Stimulated activated CD4-positive, alpha-beta T cell treated with anti-CD3 and anti-CD28 coated beads, Interleukin-2, amount 100 ng/mL, for 48 hours (primary cell): ENCODE measurements at regions not wholly inside any gene's neighbourhood (a gene's known extent, or its start where the extent isn't known, plus 50 kb on each side); places are given as distances from the start of the nearest gene placed in this dataset.

Source experiments
- DNase-seq, 2 donors: peaks; one replicate each; pipeline ENCODE4 v3.0.0-alpha.2; 2020

- DNase-seq = no peak
These were observed 392.8 kb upstream of the GALNT5 start for GRCh38 chr2:156864753-156865152.

GRCh38 chr2:156867201-156867600 lies 390.3 kb upstream of the GALNT5 start:
- no peak for DNase-seq

- no peak for DNase-seq
These were observed 382.8 kb upstream of the GALNT5 start for GRCh38 chr2:156874707-156875106.

GRCh38 chr2:156883804-156884203 lies 373.7 kb upstream of the GALNT5 start:
- DNase-seq = no peak

GRCh38 chr2:156884216-156884615 lies 373.3 kb upstream of the GALNT5 start:
- DNase-seq = no peak

GRCh38 chr2:156890529-156891148 lies 366.9 kb upstream of the GALNT5 start:
- DNase-seq = no peak

- no peak for DNase-seq
These were observed 365.9 kb upstream of the GALNT5 start for GRCh38 chr2:156891609-156892008.

- DNase-seq = no peak
These were observed 364.8 kb upstream of the GALNT5 start for GRCh38 chr2:156892467-156893281.

GRCh38 chr2:156896294-156896693 lies 361.2 kb upstream of the GALNT5 start:
- no peak for DNase-seq

GRCh38 chr2:156897548-156897947 lies 360.0 kb upstream of the GALNT5 start:
- DNase-seq = no peak

- DNase-seq = no peak
These were observed 356.0 kb upstream of the GALNT5 start for GRCh38 chr2:156901373-156902031.

- no peak for DNase-seq
These were observed 354.2 kb upstream of the GALNT5 start for GRCh38 chr2:156903335-156903734.

GRCh38 chr2:156907806-156908205 lies 349.7 kb upstream of the GALNT5 start:
- no peak for DNase-seq

GRCh38 chr2:156908825-156909224 lies 348.7 kb upstream of the GALNT5 start:
- DNase-seq = no peak

GRCh38 chr2:156909983-156910382 lies 347.5 kb upstream of the GALNT5 start:
- DNase-seq = no peak

- DNase-seq = no peak
These were observed 342.2 kb upstream of the GALNT5 start for GRCh38 chr2:156915332-156915731.

GRCh38 chr2:156918410-156918809 lies 339.1 kb upstream of the GALNT5 start:
- DNase-seq = no peak

- no peak for DNase-seq
These were observed 327.1 kb upstream of the GALNT5 start for GRCh38 chr2:156930423-156930822.

- no peak for DNase-seq
These were observed 323.8 kb upstream of the GALNT5 start for GRCh38 chr2:156933645-156934225.

GRCh38 chr2:156935616-156936015 lies 321.9 kb upstream of the GALNT5 start:
- no peak for DNase-seq

- no peak for DNase-seq
These were observed 320.1 kb upstream of the GALNT5 start for GRCh38 chr2:156937430-156937829.

- DNase-seq = no peak
These were observed 312.6 kb upstream of the GALNT5 start for GRCh38 chr2:156944871-156945270.

GRCh38 chr2:156947261-156947660 lies 310.2 kb upstream of the GALNT5 start:
- DNase-seq = no peak

GRCh38 chr2:156955701-156956100 lies 301.8 kb upstream of the GALNT5 start:
- DNase-seq = no peak
